Ectodermal cell (in vitro differentiated cells): ENCODE measurements at regions not wholly inside any gene's neighbourhood (a gene's known extent, or its start where the extent isn't known, plus 50 kb on each side); places are given as distances from the start of the nearest gene placed in this dataset.

Source experiments
- H3K27ac ChIP-seq: 2 replicates; pipeline ENCODE4 v1.7.0; 2013; ENCODE audit warnings: mild to moderate bottlenecking, low read depth, low read length; ENCODE audit not compliant: insufficient read depth, poor library complexity, severe bottlenecking
- H3K27me3 ChIP-seq: 2 replicates; pipeline ENCODE4 v1.7.0; 2013; ENCODE audit warnings: mild to moderate bottlenecking, low read length; ENCODE audit not compliant: insufficient read depth, control insufficient read depth, poor library complexity, severe bottlenecking
- H3K36me3 ChIP-seq: one replicate; pipeline ENCODE4 v1.7.0; 2013; ENCODE audit warnings: low read length; ENCODE audit not compliant: control insufficient read depth, insufficient read depth
- H3K4me1 ChIP-seq: one replicate; pipeline ENCODE4 v1.7.0; 2013; ENCODE audit warnings: low read length; ENCODE audit not compliant: control insufficient read depth, insufficient read depth
- H3K4me3 ChIP-seq: 2 replicates; pipeline ENCODE4 v1.7.0; 2013; ENCODE audit warnings: low read depth, low read length, control low read depth; ENCODE audit not compliant: insufficient read depth
- H3K9me3 ChIP-seq: 2 replicates; pipeline ENCODE4 v1.7.0; 2013; ENCODE audit warnings: mild to moderate bottlenecking, low read length, moderate library complexity; ENCODE audit not compliant: control insufficient read depth
- WGBS, 2 experiments: methylation state at CpG; one replicate each; pipeline ENCODE4 v1.1.7; 2013; ENCODE audit warnings: missing lambda C conversion rate in 2 of 2; 5-methylcytosine and 5-hydroxymethylcytosine counted together

- WGBS, 2 experiments, result 90 to 91% methylated on average over 2 to 3 of the region's 4 CpGs
Measured at GRCh38 chr2:21449881-21450280, 326.1 kb downstream of the TDRD15 start.

GRCh38 chr2:21451403-21451802 lies 327.6 kb downstream of the TDRD15 start:
- H3K9me3 ChIP-seq, result no peaks in the 10 kb centered on the region
- 86 to 95% methylated on average over 2 of the region's 2 CpGs for WGBS, 2 experiments
- H3K4me1 ChIP-seq, result no peaks in the 10 kb centered on the region
- H3K27me3 ChIP-seq, result no peaks in the 10 kb centered on the region
- H3K36me3 ChIP-seq, result no peaks in the 10 kb centered on the region
- no peak overlapping the region for H3K27ac ChIP-seq
- no peak overlapping the region for H3K4me3 ChIP-seq

More at GRCh38 chr2:21449881-21450280, 326.1 kb downstream of the TDRD15 start:
- Histone ChIP-seq H3K36me3 (no peaks in the 10 kb centered on the region), H3K4me3 (no peak overlapping the region), H3K27ac (no peak overlapping the region), H3K4me1 (no peaks in the 10 kb centered on the region), H3K27me3 (no peaks in the 10 kb centered on the region), H3K9me3 (no peaks in the 10 kb centered on the region)

GRCh38 chr2:21452263-21452662 lies 328.5 kb downstream of the TDRD15 start:
- no peak overlapping the region for H3K27ac ChIP-seq

GRCh38 chr2:21452678-21453077 lies 328.9 kb downstream of the TDRD15 start:
- 28 to 30% methylated on average over 5 of the region's 5 CpGs for WGBS, 2 experiments
- no peak overlapping the region for H3K4me3 ChIP-seq

More at GRCh38 chr2:21452263-21452662, 328.5 kb downstream of the TDRD15 start:
- WGBS, 2 experiments, result 69% methylated on average over 5 of the region's 5 CpGs
- Histone ChIP-seq H3K36me3 (no peaks in the 10 kb centered on the region), H3K4me3 (no peak overlapping the region), H3K9me3 (no peaks in the 10 kb centered on the region), H3K4me1 (no peaks in the 10 kb centered on the region), H3K27me3 (no peaks in the 10 kb centered on the region)

GRCh38 chr2:21453723-21454450 lies 330.1 kb downstream of the TDRD15 start:
- Histone ChIP-seq H3K9me3 (no peaks in the 10 kb centered on the region), H3K4me3 (no peak overlapping the region), H3K36me3 (no peaks in the 10 kb centered on the region), H3K27me3 (no peaks in the 10 kb centered on the region), H3K4me1 (no peaks in the 10 kb centered on the region), H3K27ac (no peak overlapping the region)
- WGBS, 2 experiments, result 96 to 97% methylated on average over 8 of the region's 8 CpGs

More at GRCh38 chr2:21452678-21453077, 328.9 kb downstream of the TDRD15 start:
- H3K4me1 ChIP-seq, result no peaks in the 10 kb centered on the region
- H3K27me3 ChIP-seq, result no peaks in the 10 kb centered on the region
- no peaks in the 10 kb centered on the region for H3K9me3 ChIP-seq
- no peaks in the 10 kb centered on the region for H3K36me3 ChIP-seq
- H3K27ac ChIP-seq, result no peak overlapping the region

GRCh38 chr2:21454839-21455238 lies 331.1 kb downstream of the TDRD15 start:
- H3K36me3 ChIP-seq, result no peaks in the 10 kb centered on the region
- H3K9me3 ChIP-seq, result no peaks in the 10 kb centered on the region
- H3K4me3 ChIP-seq, result no peak overlapping the region
- no peak overlapping the region for H3K27ac ChIP-seq
- WGBS, 2 experiments, result 94 to 100% methylated on average over 1 to 2 of the region's 2 CpGs
- H3K4me1 ChIP-seq, result no peaks in the 10 kb centered on the region
- H3K27me3 ChIP-seq, result no peaks in the 10 kb centered on the region

GRCh38 chr2:21461754-21462240 lies 338.0 kb downstream of the TDRD15 start:
- 88 to 96% methylated on average over 3 of the region's 3 CpGs for WGBS, 2 experiments
- H3K4me1 ChIP-seq, result no peaks in the 10 kb centered on the region
- H3K27me3 ChIP-seq, result no peaks in the 10 kb centered on the region
- H3K27ac ChIP-seq, result no peak overlapping the region
- H3K4me3 ChIP-seq, result no peak overlapping the region
- H3K9me3 ChIP-seq, result no peaks in the 10 kb centered on the region
- no peaks in the 10 kb centered on the region for H3K36me3 ChIP-seq

GRCh38 chr2:21466341-21466927 lies 342.7 kb downstream of the TDRD15 start:
- Histone ChIP-seq H3K4me3 (no peak overlapping the region), H3K4me1 (no peaks in the 10 kb centered on the region), H3K36me3 (no peaks in the 10 kb centered on the region), H3K27me3 (no peaks in the 10 kb centered on the region), H3K27ac (no peak overlapping the region), H3K9me3 (no peaks in the 10 kb centered on the region)
- 97 to 100% methylated on average over 1 of the region's 1 CpG for WGBS, 2 experiments

GRCh38 chr2:21467280-21467818 lies 343.6 kb downstream of the TDRD15 start:
- WGBS, 2 experiments, result 84 to 94% methylated on average over 1 of the region's 1 CpG
- H3K4me3 ChIP-seq, result no peak overlapping the region
- H3K9me3 ChIP-seq, result no peaks in the 10 kb centered on the region
- H3K4me1 ChIP-seq, result no peaks in the 10 kb centered on the region
- no peaks in the 10 kb centered on the region for H3K27me3 ChIP-seq
- H3K27ac ChIP-seq, result no peak overlapping the region
- no peaks in the 10 kb centered on the region for H3K36me3 ChIP-seq

- no peaks in the 10 kb centered on the region for H3K36me3 ChIP-seq
- no peaks in the 10 kb centered on the region for H3K4me1 ChIP-seq
- no peak overlapping the region for H3K4me3 ChIP-seq
- no peaks in the 10 kb centered on the region for H3K27me3 ChIP-seq
- H3K9me3 ChIP-seq, result no peaks in the 10 kb centered on the region
- WGBS, 2 experiments, result 92 to 94% methylated on average over 2 of the region's 2 CpGs
- H3K27ac ChIP-seq, result no peak overlapping the region
Measured at GRCh38 chr2:21467910-21468309, 344.1 kb downstream of the TDRD15 start.
